ES-I3 (cell line): ENCODE measurements at regions not wholly inside any gene's neighbourhood (a gene's known extent, or its start where the extent isn't known, plus 50 kb on each side); places are given as distances from the start of the nearest gene placed in this dataset.

ENCODE experiments used
- H3K36me3 ChIP-seq: 2 replicates; pipeline ENCODE4 v1.6.1; 2013; ENCODE audit warnings: mild to moderate bottlenecking, low read length, control low read depth, moderate library complexity; ENCODE audit not compliant: insufficient read depth
- H3K4me1 ChIP-seq: 2 replicates; pipeline ENCODE4 v1.6.1; 2013; ENCODE audit warnings: mild to moderate bottlenecking, control low read depth, low read length; ENCODE audit not compliant: insufficient read depth
- H3K9ac ChIP-seq: 2 replicates; pipeline ENCODE4 v1.6.1; 2013; ENCODE audit warnings: low read depth, mild to moderate bottlenecking, low read length, moderate library complexity
- H3K9me3 ChIP-seq: 2 replicates; pipeline ENCODE4 v1.6.1; 2013; ENCODE audit warnings: mild to moderate bottlenecking, low read length, moderate library complexity; ENCODE audit not compliant: control insufficient read depth, insufficient read depth

DNA sequence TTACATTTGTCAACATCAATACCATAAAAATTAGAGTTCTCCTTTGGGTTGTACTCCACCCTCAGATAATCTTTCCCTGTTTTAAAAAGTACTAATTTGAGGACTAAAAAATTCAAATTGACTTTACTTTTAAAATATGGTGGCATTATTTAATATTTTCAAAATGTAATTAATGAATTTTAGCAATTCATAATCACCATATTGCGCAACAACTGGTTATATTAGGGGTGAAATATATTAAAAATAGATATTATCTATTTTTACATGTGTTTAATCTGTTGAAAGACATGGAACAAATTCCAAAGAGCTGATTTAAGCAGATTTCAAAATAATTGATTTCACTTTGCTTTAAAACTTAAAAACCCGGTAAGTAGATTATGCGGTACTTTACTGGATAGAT, 236.6 kb upstream of the NOL4 start:
- Histone ChIP-seq H3K4me1 (no peaks in the 10 kb centered on the region), H3K9me3 (no peaks in the 10 kb centered on the region; the same call in 1 of the 2 replicates), H3K9ac (no peak overlapping the region), H3K36me3 (no peaks in the 10 kb centered on the region)

DNA sequence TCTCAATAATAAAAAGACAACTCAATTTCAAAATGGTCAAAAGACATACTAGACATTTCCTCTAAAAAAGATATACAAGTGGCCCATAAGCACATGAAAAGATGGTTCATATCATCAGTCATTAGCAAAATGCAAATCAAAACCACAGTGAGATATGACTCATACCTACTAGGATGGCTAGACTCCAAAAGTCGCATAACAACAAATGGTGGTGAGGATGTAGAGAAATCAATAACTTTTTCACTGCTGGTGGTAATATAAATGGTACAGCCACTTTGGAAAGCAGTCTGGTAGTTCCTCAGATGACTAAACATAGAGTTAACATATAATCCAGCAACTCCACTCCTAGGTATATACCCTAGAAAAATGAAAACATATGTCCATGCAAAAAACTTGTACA, 242.3 kb upstream of the NOL4 start:
- Histone ChIP-seq H3K4me1 (no peaks in the 10 kb centered on the region), H3K9ac (no peak overlapping the region), H3K9me3 (no peaks in the 10 kb centered on the region), H3K36me3 (no peaks in the 10 kb centered on the region)

- peaks cover 6% of the 10 kb centered on the region; the same call in 1 of the 2 replicates for H3K4me1 ChIP-seq
- no peaks in the 10 kb centered on the region for H3K36me3 ChIP-seq
- H3K9me3 ChIP-seq: peaks cover 4% of the 10 kb centered on the region; the same call in 1 of the 2 replicates
- H3K9ac ChIP-seq: no peak overlapping the region
Measured at GRCh38 chr18:34480162-34480700, 229.9 kb upstream of the DTNA start.

GRCh38 chr18:34482204-34482603, 227.9 kb upstream of the DTNA start:
- Histone ChIP-seq H3K36me3 (no peaks in the 10 kb centered on the region), H3K4me1 (peaks cover 6% of the 10 kb centered on the region; the same call in 1 of the 2 replicates), H3K9ac (no peak overlapping the region), H3K9me3 (peaks cover 4% of the 10 kb centered on the region; the same call in 1 of the 2 replicates)

- Histone ChIP-seq H3K36me3 (no peaks in the 10 kb centered on the region), H3K9ac (no peak overlapping the region), H3K9me3 (peaks cover 4% of the 10 kb centered on the region; the same call in 1 of the 2 replicates), H3K4me1 (peaks cover 13% of the 10 kb centered on the region; the same call in 1 of the 2 replicates)
Measured at GRCh38 chr18:34483198-34483597, 226.9 kb upstream of the DTNA start.

- Histone ChIP-seq H3K9me3 (no peaks in the 10 kb centered on the region), H3K4me1 (peaks cover 27% of the 10 kb centered on the region; the same call in 1 of the 2 replicates), H3K9ac (no peak overlapping the region), H3K36me3 (no peaks in the 10 kb centered on the region)
Measured at GRCh38 chr18:34491719-34492118, 218.4 kb upstream of the DTNA start.

DNA sequence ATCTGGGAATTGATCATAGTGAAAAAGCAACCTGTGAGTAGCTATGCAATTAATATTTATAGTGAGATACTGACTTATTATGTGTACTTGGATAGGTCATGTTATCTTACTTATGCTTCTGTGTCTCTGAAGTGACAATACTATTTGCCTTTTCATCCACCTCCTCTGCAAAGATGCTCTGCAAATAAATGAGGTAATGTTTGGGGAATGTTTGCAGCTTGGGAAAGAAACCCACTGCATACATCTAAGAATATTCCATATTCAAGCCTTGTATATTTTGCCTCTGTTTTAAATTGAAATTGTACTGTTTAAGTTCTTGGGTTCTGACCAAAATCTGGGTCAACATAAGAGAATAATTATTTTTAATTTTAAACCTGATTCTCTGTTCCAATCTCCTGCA, 217.4 kb upstream of the DTNA start:
- H3K36me3 ChIP-seq: no peaks in the 10 kb centered on the region
- H3K9ac ChIP-seq: peak overlapping the region; percentile 82
- no peaks in the 10 kb centered on the region for H3K9me3 ChIP-seq
- peaks cover 25% of the 10 kb centered on the region; the same call in 1 of the 2 replicates for H3K4me1 ChIP-seq

DNA sequence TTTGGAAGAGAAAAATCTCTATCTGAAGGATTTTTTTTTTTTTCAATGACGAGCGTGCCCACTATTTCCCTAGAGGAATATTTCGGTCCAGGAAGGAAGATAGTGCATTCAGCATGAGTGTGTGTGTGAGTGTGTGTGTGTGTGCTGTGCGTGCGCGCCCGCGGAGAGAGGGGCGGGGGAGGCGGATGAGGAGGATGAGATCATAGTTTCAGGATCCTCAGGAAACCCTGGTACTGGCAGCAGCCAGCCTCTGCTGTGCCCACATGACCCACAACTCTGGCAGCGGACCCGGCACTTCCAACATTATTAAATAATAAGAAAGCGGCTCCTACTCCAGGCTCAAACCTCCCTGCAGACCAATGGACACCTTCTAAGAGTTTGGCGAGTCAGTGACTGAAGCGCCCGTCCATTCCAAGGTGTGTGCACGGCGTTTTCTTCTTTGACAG, 217.0 kb upstream of the DTNA start:
- no peaks in the 10 kb centered on the region for H3K36me3 ChIP-seq
- peak overlapping the region; percentile 82 for H3K9ac ChIP-seq
- peaks cover 21% of the 10 kb centered on the region; the same call in 1 of the 2 replicates for H3K4me1 ChIP-seq
- H3K9me3 ChIP-seq: no peaks in the 10 kb centered on the region

- Histone ChIP-seq H3K36me3 (no peaks in the 10 kb centered on the region), H3K9ac (peak overlapping the region; percentile 82), H3K9me3 (no peaks in the 10 kb centered on the region), H3K4me1 (peaks cover 16% of the 10 kb centered on the region; the same call in 1 of the 2 replicates)
Measured at GRCh38 chr18:34493566-34494358, 216.3 kb upstream of the DTNA start.

DNA sequence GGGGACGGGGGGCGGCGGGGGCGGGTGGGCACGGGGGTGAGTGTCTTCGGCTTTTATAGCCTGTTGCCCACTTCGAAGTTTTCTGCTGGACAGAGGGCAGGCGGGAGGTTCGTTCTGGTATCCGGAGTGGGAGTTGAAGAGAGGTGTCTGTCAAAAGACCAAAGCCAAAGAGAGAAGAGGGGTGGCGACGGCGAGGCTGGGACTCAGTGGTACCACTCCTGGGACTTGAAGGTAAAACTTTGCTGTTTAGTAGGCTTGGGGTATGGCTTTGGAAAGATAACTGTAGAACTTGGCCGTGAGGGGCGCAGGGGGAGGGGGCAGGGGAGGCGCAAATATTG, 215.8 kb upstream of the DTNA start:
- H3K4me1 ChIP-seq: peaks cover 12% of the 10 kb centered on the region; the same call in 1 of the 2 replicates
- H3K36me3 ChIP-seq: no peaks in the 10 kb centered on the region
- peak overlapping the region; percentile 82; the same call in 1 of the 2 replicates for H3K9ac ChIP-seq
- H3K9me3 ChIP-seq: peaks cover 4% of the 10 kb centered on the region; the same call in 1 of the 2 replicates

GRCh38 chr18:34495506-34495905, 214.6 kb upstream of the DTNA start:
- H3K36me3 ChIP-seq: no peaks in the 10 kb centered on the region
- peaks cover 4% of the 10 kb centered on the region; the same call in 1 of the 2 replicates for H3K4me1 ChIP-seq
- H3K9me3 ChIP-seq: peaks cover 7% of the 10 kb centered on the region; the same call in 1 of the 2 replicates
- no peak overlapping the region for H3K9ac ChIP-seq

GRCh38 chr18:34501553-34501952, 208.5 kb upstream of the DTNA start:
- no peak overlapping the region for H3K9ac ChIP-seq
- H3K36me3 ChIP-seq: no peaks in the 10 kb centered on the region
- no peaks in the 10 kb centered on the region for H3K4me1 ChIP-seq
- peaks cover 13% of the 10 kb centered on the region; the same call in 1 of the 2 replicates for H3K9me3 ChIP-seq

GRCh38 chr18:34506198-34506597, 203.9 kb upstream of the DTNA start:
- Histone ChIP-seq H3K4me1 (peaks cover 13% of the 10 kb centered on the region), H3K9ac (no peak overlapping the region), H3K36me3 (no peaks in the 10 kb centered on the region; the same call in 1 of the 2 replicates), H3K9me3 (no peaks in the 10 kb centered on the region)

DNA sequence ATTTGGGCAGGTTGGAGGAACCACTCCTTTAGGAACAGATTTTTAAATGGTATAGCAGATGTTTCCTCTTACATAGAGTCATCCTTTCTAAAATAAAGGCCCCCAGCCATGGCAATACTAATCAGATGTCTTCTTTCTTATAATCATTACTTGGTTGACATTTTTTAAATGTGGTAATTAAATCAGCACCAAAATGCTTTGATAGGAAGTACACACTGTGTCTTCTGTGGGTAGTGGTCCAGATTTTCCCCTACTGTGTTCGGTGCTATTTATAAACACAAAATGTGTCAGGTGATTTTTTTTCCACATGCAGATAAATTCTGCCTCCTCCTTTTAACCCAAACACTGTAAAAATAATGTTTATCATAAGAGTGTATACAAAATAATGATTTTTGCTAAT, 200.9 kb upstream of the DTNA start:
- no peaks in the 10 kb centered on the region; the same call in 1 of the 2 replicates for H3K36me3 ChIP-seq
- H3K4me1 ChIP-seq: peaks cover 16% of the 10 kb centered on the region
- H3K9ac ChIP-seq: no peak overlapping the region
- 0 out of 2 replicates have a peak, but pooled peaks cover 2% of the 10 kb centered on the region for H3K9me3 ChIP-seq
